ENCODE measurements at regions not wholly inside any gene's neighbourhood (a gene's known extent, or its start where the extent isn't known, plus 50 kb on each side); places are given as distances from the start of the nearest gene placed in this dataset.

- DNase-seq (no peak), ATAC-seq (no peak)
- no peaks in the 10 kb centered on the region for H3K27me3 ChIP-seq
- intact Hi-C loops (cut with DNase I; ENCODE audit: low total_unique reads), result no loop called here
- no peak overlapping the region for H3K27ac ChIP-seq
- H3K4me1 ChIP-seq, result no peaks in the 10 kb centered on the region
- TF ChIP-seq POLR2A (IDR thresholded peaks at IDR 0.05), result no peak
- H3K36me3 ChIP-seq, result no peaks in the 10 kb centered on the region
- in situ Hi-C loops (cut with MboI; ENCODE audit: low sequenced_read_pairs in 4 of 4), result no loop called here
- no peaks in the 10 kb centered on the region for H3K9me3 ChIP-seq
- no peak overlapping the region for H3K4me3 ChIP-seq
Measured at GRCh38 chr2:200013906-200014305, 58.5 kb downstream of the MAIP1 start.

- H3K4me3 ChIP-seq, result no peak overlapping the region
- TF ChIP-seq, protein P1, sequence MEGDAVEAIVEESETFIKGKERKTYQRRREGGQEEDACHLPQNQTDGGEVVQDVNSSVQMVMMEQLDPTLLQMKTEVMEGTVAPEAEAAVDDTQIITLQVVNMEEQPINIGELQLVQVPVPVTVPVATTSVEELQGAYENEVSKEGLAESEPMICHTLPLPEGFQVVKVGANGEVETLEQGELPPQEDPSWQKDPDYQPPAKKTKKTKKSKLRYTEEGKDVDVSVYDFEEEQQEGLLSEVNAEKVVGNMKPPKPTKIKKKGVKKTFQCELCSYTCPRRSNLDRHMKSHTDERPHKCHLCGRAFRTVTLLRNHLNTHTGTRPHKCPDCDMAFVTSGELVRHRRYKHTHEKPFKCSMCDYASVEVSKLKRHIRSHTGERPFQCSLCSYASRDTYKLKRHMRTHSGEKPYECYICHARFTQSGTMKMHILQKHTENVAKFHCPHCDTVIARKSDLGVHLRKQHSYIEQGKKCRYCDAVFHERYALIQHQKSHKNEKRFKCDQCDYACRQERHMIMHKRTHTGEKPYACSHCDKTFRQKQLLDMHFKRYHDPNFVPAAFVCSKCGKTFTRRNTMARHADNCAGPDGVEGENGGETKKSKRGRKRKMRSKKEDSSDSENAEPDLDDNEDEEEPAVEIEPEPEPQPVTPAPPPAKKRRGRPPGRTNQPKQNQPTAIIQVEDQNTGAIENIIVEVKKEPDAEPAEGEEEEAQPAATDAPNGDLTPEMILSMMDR (IDR thresholded peaks at IDR 0.05 in 4 of 5, conservative IDR thresholded peaks at IDR 0.05 in 1 of 5), result no peak
- TF ChIP-seq POLR2A (IDR thresholded peaks at IDR 0.05), result no peak
- in situ Hi-C loops (cut with MboI; ENCODE audit: low sequenced_read_pairs in 4 of 4), result no loop called here
- no peaks in the 10 kb centered on the region for H3K27me3 ChIP-seq
- ATAC-seq (no peak), DNase-seq (no peak)
- H3K4me1 ChIP-seq, result peaks cover 0 to 4% of the 10 kb centered on the region in 2 donors
- intact Hi-C loops (cut with DNase I; ENCODE audit: low total_unique reads), result no loop called here
- H3K9me3 ChIP-seq, result no peaks in the 10 kb centered on the region
- no peak overlapping the region for H3K27ac ChIP-seq
- H3K36me3 ChIP-seq, result no peaks in the 10 kb centered on the region
Measured at GRCh38 chr2:200021449-200022114, 66.2 kb downstream of the MAIP1 start.

DNA sequence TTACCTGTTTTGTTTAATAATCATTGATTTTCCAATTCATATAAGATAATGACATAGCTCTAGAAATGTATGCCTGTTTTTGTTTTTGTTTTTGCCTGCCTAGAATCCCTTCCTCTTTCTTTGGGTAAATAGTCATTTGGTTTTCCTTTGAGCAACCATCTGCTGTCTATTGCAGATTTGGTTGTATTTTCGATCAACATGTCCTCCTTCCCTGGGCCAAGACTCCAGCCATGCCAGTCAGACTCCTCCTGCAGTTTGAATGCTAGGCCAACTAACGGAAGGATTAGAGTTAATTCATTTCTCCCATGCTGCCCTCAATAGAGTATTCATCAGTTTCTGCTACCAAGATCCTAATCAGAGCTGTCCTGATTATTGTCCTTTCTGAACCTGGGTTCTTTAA lies 67.1 kb downstream of the MAIP1 start:
- Histone ChIP-seq H3K4me1 (peaks cover 0 to 4% of the 10 kb centered on the region in 2 donors), H3K4me3 (no peak overlapping the region), H3K36me3 (no peaks in the 10 kb centered on the region), H3K27me3 (no peaks in the 10 kb centered on the region), H3K27ac (no peak overlapping the region), H3K9me3 (no peaks in the 10 kb centered on the region)
- intact Hi-C loops (cut with DNase I; ENCODE audit: low total_unique reads) (no loop called here), in situ Hi-C loops (cut with MboI; ENCODE audit: low sequenced_read_pairs in 4 of 4) (no loop called here)
- DNase-seq, result no peak
- TF ChIP-seq POLR2A (IDR thresholded peaks at IDR 0.05), result no peak
- TF ChIP-seq, protein P1 (IDR thresholded peaks at IDR 0.05 in 4 of 5, conservative IDR thresholded peaks at IDR 0.05 in 1 of 5), result no peak
- ATAC-seq, result no peak

DNA sequence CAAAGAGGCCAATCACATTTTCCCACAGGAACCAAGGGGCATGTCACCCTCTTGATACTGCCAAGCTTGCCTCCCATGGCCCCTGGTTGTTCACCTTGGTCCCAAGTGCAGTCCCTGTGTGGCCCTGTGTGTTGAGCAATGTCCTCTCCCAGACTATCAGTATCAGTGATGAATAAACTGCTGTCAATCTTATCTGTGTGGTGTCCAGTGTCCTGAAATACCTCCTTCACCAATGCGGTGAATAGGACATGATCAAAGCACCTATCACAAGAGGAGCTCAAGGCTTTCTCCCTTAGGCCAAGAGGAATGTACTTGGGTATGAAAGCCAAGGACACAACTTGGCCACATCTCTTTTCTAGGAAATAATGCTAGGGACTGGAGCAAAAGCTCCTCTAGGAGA lies 68.2 kb downstream of the MAIP1 start:
- Histone ChIP-seq H3K4me3 (no peak overlapping the region), H3K36me3 (no peaks in the 10 kb centered on the region), H3K27ac (no peak overlapping the region), H3K4me1 (peaks cover 0 to 4% of the 10 kb centered on the region in 2 donors), H3K27me3 (no peaks in the 10 kb centered on the region), H3K9me3 (no peaks in the 10 kb centered on the region)
- no peak for TF ChIP-seq POLR2A (IDR thresholded peaks at IDR 0.05)
- TF ChIP-seq, protein P1 (IDR thresholded peaks at IDR 0.05 in 4 of 5, conservative IDR thresholded peaks at IDR 0.05 in 1 of 5), result no peak
- DNase-seq, result no peak
- ATAC-seq, result no peak
- intact Hi-C loops (cut with DNase I; ENCODE audit: low total_unique reads), result no loop called here
- in situ Hi-C loops (cut with MboI; ENCODE audit: low sequenced_read_pairs in 4 of 4), result no loop called here

- H3K27me3 ChIP-seq, result no peaks in the 10 kb centered on the region
- ATAC-seq (no peak), DNase-seq (no peak)
- peak overlapping the region in 3 of 4 donors; percentile 8 to 48 (median 29) for H3K27ac ChIP-seq
- H3K9me3 ChIP-seq, result no peaks in the 10 kb centered on the region
- TF ChIP-seq, protein P1 (IDR thresholded peaks at IDR 0.05 in 4 of 5, conservative IDR thresholded peaks at IDR 0.05 in 1 of 5), result no peak
- TF ChIP-seq POLR2A (IDR thresholded peaks at IDR 0.05), result no peak
- in situ Hi-C loops (cut with MboI; ENCODE audit: low sequenced_read_pairs in 4 of 4) (no loop called here), intact Hi-C loops (cut with DNase I; ENCODE audit: low total_unique reads) (no loop called here)
- H3K4me3 ChIP-seq, result no peak overlapping the region
- H3K4me1 ChIP-seq, result peaks cover 0 to 11% of the 10 kb centered on the region in 2 donors
- H3K36me3 ChIP-seq, result no peaks in the 10 kb centered on the region
Measured at GRCh38 chr2:200025717-200026116, 70.3 kb downstream of the MAIP1 start.
